NCI-H2196 treated with DMSO at 0.1 percent for 48 hours (cell line): ENCODE measurements at regions not wholly inside any gene's neighbourhood (a gene's known extent, or its start where the extent isn't known, plus 50 kb on each side); places are given as distances from the start of the nearest gene placed in this dataset.
"Not testable (repeated sequence)": the region's sequence is repeated elsewhere in the genome, so short reads cannot be mapped to it uniquely, and the experiment has no call there.

Experiments used
- DNase-seq: peaks from one replicate; lab custom pipeline; 2025; ENCODE audit not compliant: unreplicated experiment; lab: John Stamatoyannopoulos, UW

DNA sequence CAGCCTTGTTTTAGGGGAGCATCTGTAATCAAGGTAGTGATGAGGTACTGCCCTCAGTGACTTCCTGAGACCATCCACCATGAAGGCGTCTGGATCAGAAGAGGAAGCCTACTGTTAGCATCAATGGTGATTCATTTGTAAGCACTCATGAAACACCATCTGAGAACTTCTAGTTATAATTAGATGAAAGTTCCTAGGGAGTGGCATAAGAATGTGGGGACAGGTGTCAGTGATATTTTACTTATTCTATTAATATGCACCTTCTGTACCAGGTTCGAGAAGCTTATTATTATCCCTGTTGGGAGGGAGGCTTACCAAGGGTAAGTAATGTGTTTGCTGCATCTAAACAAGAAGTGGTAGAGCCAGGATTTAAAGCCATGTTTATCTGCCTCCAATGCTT lies 295.8 kb upstream of the TBL1XR1 start:
- no peak for DNase-seq

GRCh38 chr3:177494216-177494615 lies 296.9 kb upstream of the TBL1XR1 start:
- DNase-seq = no peak

- DNase-seq = no peak
Observed at GRCh38 chr3:177495566-177495965, 298.3 kb upstream of the TBL1XR1 start.

- peak; percentile 55 for DNase-seq
Observed at GRCh38 chr3:177498037-177498857, 301.0 kb upstream of the TBL1XR1 start.

DNA sequence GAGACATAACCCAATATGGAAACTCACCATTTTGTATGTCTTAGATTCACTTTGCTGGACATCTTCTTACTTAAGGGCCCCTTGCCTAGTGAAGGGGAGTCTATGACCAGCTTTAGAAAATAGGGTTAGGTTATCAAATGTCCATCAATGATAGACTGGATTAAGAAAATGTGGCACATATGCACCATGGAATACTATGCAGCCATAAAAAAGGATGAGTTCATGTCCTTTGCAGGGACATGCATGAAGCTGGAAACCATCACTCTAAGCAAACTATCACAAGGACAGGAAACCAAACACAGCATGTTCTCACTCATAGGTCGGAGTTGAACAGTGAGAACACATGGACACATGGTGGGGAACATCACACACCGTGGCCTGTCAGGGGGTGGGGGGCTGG lies 301.8 kb upstream of the TBL1XR1 start:
- not testable (repeated sequence) for DNase-seq

DNA sequence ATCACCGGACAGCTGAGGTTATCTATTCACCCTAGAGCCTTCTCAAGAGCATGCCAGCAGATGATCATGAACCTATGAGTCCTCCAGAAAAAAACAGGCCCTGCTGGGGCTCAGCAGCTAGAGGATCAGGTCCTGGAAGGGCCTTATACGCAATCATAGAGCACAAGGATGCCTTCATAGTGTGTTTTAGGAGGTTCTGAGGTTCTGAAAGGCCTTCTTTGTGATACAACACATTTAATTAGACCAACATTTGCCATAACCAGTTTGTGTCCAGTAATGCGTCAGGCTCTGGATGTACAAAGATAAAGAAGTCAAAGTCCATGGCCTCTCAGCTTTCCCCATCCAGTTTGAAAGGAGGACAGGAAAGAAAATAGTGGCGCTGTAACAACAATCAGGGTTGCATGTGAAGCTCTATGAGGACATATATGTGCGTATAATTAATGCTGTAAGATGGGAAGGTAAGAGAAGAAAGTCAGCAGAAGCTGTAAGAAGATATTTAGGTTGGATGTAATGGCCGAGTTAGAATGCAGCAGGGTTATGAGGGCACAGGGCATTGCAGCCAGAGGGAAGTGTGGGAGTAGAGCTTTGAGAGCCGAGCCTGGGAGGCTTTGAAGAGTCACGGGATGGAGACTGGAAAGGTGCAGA lies 302.6 kb upstream of the TBL1XR1 start:
- no peak for DNase-seq

DNA sequence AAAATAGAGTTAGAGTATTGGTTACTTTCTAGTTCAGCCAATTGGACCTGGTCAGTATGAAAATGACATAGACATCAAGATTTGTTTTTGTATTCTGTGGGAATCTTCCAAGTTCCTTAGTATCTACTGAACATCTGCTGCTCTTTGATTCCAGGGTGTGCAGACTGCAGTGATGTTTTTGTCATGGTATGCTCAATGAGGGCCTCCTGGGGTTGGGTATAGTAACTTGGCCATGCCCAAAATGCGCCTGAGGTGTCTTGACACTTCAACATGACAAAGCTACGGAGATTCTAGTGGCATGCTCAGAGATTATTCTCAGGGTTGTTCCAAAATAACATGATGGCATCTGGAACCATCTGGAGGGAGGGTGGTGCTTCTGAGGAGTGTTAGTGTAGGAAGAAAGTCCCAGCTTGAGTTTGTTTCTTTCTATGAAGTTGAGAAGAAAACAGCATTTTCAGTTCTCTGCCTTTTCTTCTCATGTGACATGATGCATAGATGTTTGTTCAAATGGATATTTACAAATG lies 313.5 kb upstream of the TBL1XR1 start:
- no peak for DNase-seq

DNA sequence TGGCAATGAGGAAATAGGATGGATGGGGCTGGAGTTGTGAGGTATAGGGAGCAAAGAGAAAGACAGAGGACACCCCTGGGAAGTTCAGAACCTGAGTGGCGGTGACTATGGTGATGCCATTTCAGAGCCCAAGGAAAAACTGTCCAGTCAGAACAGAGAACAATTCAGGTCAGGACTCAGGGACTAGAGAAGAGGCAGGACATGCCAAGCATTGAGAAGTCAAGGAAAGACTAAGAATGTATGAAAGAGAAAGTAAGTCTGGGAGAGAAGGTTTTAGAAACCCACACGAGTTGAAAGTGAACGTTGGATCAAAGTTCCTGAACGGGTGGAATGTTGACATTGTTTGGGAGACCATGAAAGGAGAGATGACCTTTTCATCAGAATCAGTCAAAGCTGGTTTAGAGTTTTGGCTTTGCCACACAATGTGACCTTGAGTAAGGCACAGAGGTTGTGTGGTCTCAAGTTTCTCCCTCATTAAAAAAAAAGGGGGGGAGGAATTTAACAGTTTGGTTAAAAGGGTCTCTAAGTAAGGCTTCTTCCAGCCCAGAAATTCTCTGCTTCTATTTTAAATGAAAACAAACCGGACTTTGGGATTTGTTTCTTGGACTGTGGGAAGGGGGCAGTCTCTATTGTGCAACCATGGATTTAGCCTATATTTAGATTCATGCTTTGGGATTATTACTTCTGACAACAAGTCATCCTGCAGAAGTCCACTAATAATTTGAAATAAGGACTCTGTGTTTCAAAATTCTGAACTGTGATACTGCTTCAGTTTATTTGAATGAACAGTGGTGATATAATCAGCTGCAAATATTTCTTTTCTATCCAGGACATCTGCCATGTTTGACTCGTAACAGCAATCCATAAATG lies 315.9 kb upstream of the TBL1XR1 start:
- no peak for DNase-seq

DNA sequence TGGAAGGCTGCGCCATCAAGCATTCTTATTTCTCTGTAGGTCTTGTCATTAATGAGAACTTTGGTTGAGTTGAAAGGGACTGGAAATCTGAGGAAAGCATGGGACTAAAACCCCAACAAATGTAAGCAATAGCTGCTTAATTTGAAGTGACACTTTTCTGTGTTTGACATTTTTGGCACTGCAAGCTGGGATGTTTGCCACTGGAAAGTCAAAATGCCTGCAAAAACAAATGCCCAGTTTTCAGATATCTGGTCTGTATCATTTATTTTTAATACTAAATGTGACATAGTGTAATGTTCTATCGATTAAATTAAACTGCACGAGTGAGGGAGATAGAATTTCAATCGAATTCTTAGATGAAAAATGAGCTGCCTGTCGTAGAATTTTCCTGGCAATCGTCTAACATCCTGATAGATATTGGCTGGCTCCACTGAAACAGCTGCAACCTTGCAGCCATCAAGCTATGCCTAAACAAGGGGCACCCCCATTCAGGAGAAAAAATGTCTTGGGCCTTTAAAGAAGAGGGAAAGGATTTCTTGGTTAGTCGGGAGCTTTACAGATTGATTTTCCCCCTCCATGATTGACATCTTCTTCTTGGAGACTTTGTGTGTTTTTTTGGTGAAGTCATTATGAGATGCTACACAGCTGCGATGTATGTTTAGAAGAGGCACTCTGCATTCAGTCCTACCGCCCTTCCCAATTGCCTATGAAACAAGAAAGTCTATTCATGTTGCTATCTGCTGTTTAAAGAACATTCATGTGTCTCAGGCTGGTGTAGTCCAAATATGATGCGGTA lies 316.7 kb upstream of the TBL1XR1 start:
- no peak for DNase-seq

DNA sequence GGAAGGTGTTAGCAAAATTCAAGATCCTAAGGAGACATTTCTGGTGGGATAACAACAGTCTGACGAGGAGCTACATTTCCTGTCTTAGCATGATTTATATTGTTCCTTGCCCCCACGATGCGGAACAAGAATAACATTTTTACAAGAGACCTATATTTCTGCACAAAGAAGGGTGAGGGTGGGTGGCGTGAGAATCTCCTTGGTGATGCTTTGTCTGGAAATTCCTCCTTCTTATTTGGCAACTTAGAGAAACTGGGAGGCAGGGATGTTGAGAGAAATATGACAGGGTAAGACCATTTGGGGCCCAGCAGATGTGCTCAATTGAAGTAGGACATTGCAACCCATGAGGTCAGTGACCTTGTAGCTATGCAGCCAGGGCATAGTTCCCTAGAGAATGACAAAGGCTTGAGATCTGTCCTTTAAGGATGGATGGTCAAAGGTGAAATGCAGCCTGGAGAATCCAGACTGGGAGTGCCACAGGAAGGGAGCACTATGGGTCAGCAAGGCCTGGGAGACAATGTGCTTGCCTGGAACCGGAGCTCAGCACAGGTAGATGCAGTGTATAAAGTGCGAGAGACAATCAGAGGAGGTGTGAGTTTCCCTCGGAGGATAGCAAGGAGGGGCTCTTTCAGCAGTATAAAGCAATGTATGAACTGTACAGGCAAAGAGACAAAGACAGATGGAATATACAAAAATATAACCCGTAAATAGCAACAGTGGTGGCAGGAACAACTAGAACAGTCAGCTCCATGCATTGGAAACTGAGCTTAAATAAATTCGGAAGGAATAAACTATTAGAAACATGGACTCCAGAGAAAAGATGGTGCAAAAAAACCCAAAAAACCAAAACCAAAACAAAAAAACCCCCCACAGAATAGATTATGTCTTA lies 317.6 kb upstream of the TBL1XR1 start:
- DNase-seq = no peak

- no peak for DNase-seq
Observed at GRCh38 chr3:177515786-177516157, 318.5 kb upstream of the TBL1XR1 start.

DNA sequence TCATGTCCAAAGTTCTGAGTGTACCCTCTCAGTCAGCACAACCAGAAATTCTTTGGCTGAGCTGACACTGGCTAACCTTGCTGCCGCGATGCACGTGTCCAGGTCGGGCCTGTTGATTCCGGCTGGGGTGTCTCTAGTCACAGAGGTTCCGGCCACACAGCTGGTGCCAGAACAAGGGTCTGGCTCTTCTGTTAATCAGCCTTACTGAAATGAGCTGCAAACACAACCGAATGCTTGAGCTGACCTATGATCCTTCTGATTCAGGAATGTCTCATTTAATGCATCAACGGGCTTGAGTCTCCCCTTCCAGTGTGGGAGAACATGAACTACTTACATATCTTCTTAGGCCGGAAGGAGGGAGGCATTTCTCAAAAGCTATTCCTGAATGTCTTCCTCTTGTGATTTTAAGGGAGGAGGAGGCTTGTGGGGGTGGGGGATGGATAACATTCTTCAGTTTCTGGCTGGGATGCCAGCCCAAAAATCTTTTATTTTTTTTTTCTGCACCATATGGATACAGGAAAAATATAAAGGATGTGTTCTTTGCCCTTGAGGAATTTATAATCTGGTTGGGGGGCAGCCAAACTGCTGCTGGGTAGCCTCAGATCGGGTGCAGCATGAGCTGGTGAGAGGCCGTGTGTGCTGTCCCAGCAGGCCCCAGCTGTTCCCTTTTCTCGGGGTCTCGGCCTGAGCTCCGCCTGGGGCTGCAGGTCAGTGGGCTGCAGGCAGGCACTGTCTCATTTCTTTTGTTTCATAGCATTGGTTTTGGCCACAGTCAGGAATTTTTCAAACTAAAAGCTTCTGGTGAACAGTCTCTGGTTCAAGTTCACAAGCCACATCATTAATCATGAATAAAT lies 319.1 kb upstream of the TBL1XR1 start:
- no peak for DNase-seq

- no peak for DNase-seq
Observed at GRCh38 chr3:177517906-177518305, 320.6 kb upstream of the TBL1XR1 start.

DNA sequence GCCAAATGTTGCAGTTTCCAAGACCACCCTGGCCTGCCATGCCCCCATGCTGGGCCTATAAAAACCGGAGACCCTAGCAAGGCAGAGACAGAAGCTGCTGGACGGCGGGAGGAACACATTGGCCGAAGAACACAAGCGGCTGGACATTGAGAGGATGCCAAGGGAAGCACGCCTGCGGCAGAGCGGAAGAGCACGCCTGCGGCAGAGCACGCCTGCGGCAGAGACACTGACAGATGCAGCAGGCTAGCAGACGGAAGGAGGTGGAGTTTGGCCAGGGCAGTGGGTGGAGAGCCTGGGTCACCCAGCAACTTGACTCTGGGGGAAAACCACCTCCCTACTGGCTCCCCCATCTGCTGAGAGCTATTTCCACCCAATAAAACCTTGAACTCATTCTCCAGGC lies 322.3 kb upstream of the TBL1XR1 start:
- no peak for DNase-seq

DNA sequence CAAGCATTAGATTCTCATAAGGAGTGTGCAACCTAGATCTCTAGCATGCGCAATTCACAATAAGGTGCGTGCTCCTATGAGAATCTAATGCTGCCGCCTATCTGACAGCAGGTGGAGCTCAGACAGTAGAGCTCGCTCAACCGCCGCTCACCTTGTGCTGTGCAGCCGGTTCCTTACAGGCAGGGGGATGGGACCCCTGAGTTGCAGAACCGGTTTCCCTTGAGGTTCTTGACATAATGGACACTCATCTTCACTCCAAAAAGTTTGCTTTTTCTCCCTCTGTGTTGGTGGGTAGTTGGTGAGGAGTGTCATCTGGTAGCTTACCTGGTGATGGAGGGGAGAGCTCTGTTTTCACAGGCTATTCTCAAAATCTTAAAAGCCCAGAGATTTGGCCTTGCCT lies 324.0 kb upstream of the TBL1XR1 start:
- no peak for DNase-seq

GRCh38 chr3:177522051-177522450 lies 324.8 kb upstream of the TBL1XR1 start:
- no peak for DNase-seq

- no peak for DNase-seq
Observed at GRCh38 chr3:177523067-177523675, 325.9 kb upstream of the TBL1XR1 start.

DNA sequence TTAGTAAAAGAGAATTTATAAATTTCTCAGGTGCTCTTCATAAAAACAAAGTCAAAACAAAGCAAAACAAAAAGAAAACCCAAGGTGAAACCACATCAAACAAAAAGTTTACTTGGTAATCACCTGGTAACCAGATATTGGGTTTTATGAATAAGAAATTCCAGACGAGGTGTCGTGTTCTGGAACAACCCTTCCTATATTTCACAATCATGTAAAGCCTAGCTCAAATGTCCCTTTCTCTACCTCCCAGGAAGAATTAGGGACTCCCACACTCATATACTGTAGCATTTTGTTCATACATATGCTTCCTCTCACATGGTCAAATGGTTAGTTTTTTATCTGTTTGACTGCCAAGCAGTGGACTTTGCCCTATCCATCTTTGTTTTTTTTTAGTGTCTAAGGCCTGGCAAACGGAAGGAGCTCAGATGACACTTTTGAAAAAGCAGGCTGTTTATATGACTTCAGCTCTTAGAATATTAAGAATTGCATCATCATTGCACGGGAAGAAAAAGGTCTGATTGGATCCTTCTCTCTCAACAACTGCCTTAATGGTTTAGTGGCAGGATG lies 326.7 kb upstream of the TBL1XR1 start:
- DNase-seq = peak; percentile 32
